Thyroid gland (tissue), 4 donors: ENCODE measurements at regions not wholly inside any gene's neighbourhood (a gene's known extent, or its start where the extent isn't known, plus 50 kb on each side); places are given as distances from the start of the nearest gene placed in this dataset.

Source experiments
- DNase-seq, 2 donors: peaks; one replicate each; pipeline ENCODE4 v3.0.0-alpha.2; 2019
- H3K27ac ChIP-seq, 3 donors: fragments of 200-600 bp; sonication (generic); 1 replicate in 2 of 3; 2 replicates in 1 of 3; pipeline ENCODE4 v1.5.1; 2016 to 2019; ENCODE audit warnings: mild to moderate bottlenecking in 1 of 3, moderate library complexity in 1 of 3
- H3K27me3 ChIP-seq: fragments of 200-600 bp; sonication (generic); one replicate; pipeline ENCODE4 v1.5.1; 2019
- H3K36me3 ChIP-seq, 2 donors: fragments of 200-600 bp; sonication (generic); one replicate each; pipeline ENCODE4 v1.5.1; 2016 to 2019
- H3K4me1 ChIP-seq, 2 donors: fragments of 200-600 bp; sonication (generic); one replicate each; pipeline ENCODE4 v1.5.1; 2017 to 2019
- H3K4me3 ChIP-seq, 3 donors: fragments of 200-600 bp; sonication (generic); replicated peaks in 1 of 3; 1 replicate in 2 of 3; 2 replicates in 1 of 3; pipeline ENCODE4 v1.5.1; 2016; ENCODE audit warnings: mild to moderate bottlenecking in 1 of 3
- H3K9me3 ChIP-seq: fragments of 200-600 bp; sonication (generic); one replicate; pipeline ENCODE4 v1.5.1; 2017
- CTCF ChIP-seq, 6 experiments: fragments of 200-600 bp in 3 of 6; fragments of 450-650 bp in 3 of 6; sonication (generic) in 3 of 6; IDR thresholded peaks; one replicate each; pipeline ENCODE4 v1.5.1; 2016 to 2019; ENCODE audit warnings: antibody characterized with exemption in 6 of 6, mild to moderate bottlenecking in 2 of 6, inconsistent platforms in 1 of 6, moderate library complexity in 1 of 6
- POLR2A ChIP-seq, 2 donors: fragments of 450-650 bp; IDR thresholded peaks; one replicate each; pipeline ENCODE4 v1.6.1; 2017; ENCODE audit warnings: antibody characterized with exemption in 2 of 2, mild to moderate bottlenecking in 2 of 2, moderate library complexity in 1 of 2
- WGBS, 2 donors: methylation state at CpG; one replicate each; pipeline ENCODE4 v1.1.5; 2017; 5-methylcytosine and 5-hydroxymethylcytosine counted together
- intact Hi-C: fragments of 100-400 bp; cut with DNase I; formaldehyde crosslinking; loops from one replicate; pipeline ENCODE4 v1.15.1; 2023

GRCh38 chr15:70213794-70214193 is 116.1 kb upstream of the TLE3 start:
- no peak for TF ChIP-seq POLR2A (IDR thresholded peaks at IDR 0.05)
- TF ChIP-seq CTCF (IDR thresholded peaks at IDR 0.05): no peak
- 97% methylated on average over 7 of the region's 7 CpGs for WGBS, 2 donors
- H3K36me3 ChIP-seq: no peaks in the 10 kb centered on the region
- peaks cover 39 to 42% of the 10 kb centered on the region in 2 donors for H3K4me1 ChIP-seq
- intact Hi-C loops: loop anchor here (5.0 to 10.0 kb wide), 2 partner anchors 79 to 119 kb away; partner anchors contain the start of gene TLE3
- no peaks in the 10 kb centered on the region for H3K9me3 ChIP-seq
- peak overlapping the region in 1 of 3 donors; percentile 43 for H3K27ac ChIP-seq
- no peak overlapping the region for H3K4me3 ChIP-seq
- DNase-seq: no peak
- no peaks in the 10 kb centered on the region for H3K27me3 ChIP-seq

GRCh38 chr15:70212963-70213315 is 115.2 kb upstream of the TLE3 start:
- Histone ChIP-seq H3K36me3 (no peaks in the 10 kb centered on the region), H3K4me1 (peaks cover 39 to 42% of the 10 kb centered on the region in 2 donors), H3K27ac (peak overlapping the region in 1 of 3 donors; percentile 74), H3K4me3 (no peak overlapping the region), H3K27me3 (no peaks in the 10 kb centered on the region), H3K9me3 (no peaks in the 10 kb centered on the region)
- DNase-seq: no peak
- intact Hi-C loops: loop anchor here (5.0 to 10.0 kb wide), 2 partner anchors 79 to 118 kb away; partner anchors contain the start of gene TLE3
- WGBS, 2 donors: 73 to 76% methylated on average over 10 of the region's 10 CpGs
- TF ChIP-seq POLR2A (IDR thresholded peaks at IDR 0.05): no peak
- no peak for TF ChIP-seq CTCF (IDR thresholded peaks at IDR 0.05)

DNA sequence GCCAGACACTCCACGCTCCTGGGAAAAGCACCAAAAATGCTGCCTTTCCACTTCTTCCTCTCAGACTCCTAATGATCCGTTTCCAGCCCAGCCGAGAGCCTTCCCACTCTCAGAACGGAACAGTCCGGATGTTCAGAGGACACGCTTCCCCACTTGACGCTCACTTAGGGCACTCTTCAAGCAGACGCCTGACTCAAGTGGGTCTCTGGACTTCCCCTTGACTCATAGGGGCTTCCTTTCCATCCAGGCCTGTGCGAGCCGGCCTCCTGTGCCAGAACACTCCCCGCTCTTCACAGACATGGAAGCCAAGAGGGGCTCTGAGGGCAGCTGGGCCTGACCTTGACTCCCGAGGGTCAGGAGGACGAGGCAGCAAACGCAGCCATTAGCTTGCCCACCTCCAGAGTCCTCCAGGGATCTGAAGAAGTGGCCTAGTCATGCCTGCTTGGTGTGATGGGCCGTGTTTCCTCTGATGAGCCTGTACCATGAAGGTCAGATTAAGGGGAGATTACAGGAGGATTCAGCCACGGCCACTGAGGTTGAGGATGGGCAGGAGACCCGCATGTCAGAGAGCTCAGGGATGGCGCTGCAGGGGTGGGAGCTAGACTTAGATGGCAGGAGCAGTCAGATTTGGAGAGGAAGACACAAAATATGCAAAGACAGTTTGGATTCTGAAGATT is 114.7 kb upstream of the TLE3 start:
- TF ChIP-seq POLR2A (IDR thresholded peaks at IDR 0.05) (no peak), CTCF (IDR thresholded peaks at IDR 0.05) (no peak)
- 27 to 28% methylated on average over 15 to 18 of the region's 18 CpGs for WGBS, 2 donors
- H3K9me3 ChIP-seq: no peaks in the 10 kb centered on the region
- intact Hi-C loops: loop anchor here (5.0 to 10.0 kb wide), 2 partner anchors 80 to 118 kb away; partner anchors contain the start of gene TLE3
- no peak overlapping the region for H3K4me3 ChIP-seq
- H3K27ac ChIP-seq: peak overlapping the region in 1 of 3 donors; percentile 74
- no peaks in the 10 kb centered on the region for H3K36me3 ChIP-seq
- peaks cover 39 to 42% of the 10 kb centered on the region in 2 donors for H3K4me1 ChIP-seq
- no peaks in the 10 kb centered on the region for H3K27me3 ChIP-seq
- DNase-seq: peak; percentile 96

DNA sequence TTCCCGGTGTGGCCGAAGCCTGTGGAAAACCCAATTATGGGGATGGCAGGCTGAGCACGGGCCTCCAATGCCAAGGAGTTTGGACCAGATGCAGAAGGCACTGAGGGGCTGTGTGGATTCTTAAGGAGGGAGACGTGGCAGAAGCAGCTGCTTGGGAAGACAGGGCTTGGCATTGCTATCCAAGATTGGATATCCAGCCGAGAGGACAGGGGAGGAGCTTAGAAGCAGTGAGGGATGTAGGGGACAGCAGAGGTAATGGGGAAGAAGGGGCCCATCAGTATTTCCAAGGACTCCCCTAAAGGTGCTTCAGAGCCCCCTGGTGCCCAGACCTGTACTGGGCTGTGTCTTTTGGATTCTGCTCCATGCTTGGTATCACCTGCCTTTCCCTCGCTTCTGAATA is 112.8 kb upstream of the TLE3 start:
- 90 to 96% methylated on average over 6 of the region's 6 CpGs for WGBS, 2 donors
- TF ChIP-seq POLR2A (IDR thresholded peaks at IDR 0.05) (no peak), CTCF (IDR thresholded peaks at IDR 0.05) (no peak)
- H3K4me1 ChIP-seq: peaks cover 37 to 40% of the 10 kb centered on the region in 2 donors
- H3K27me3 ChIP-seq: no peaks in the 10 kb centered on the region
- no peak overlapping the region for H3K4me3 ChIP-seq
- intact Hi-C loops: loop anchor here (5.0 to 10.0 kb wide), 2 partner anchors 82 to 116 kb away; partner anchors contain the start of gene TLE3
- no peaks in the 10 kb centered on the region for H3K9me3 ChIP-seq
- no peak for DNase-seq
- H3K36me3 ChIP-seq: no peaks in the 10 kb centered on the region
- H3K27ac ChIP-seq: no peak overlapping the region

DNA sequence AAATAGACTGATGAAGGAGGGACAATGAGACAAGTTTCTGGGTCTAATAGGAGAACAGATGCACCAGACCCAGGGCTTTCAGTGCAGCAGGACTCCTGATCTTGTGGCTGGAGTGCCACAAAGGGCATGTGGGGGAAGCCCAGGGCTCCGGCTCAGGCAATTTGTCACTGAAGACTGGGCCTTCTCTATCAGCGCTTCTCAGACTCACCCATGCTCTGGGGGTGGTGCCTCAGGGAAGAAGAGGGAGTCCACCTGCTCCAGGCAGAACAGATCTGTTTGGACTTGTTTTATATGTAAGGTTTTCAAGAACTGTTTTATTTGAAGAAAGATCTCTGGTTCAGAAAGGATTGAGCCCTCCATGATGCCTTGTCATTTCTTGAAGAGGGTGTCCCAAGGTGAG is 112.4 kb upstream of the TLE3 start:
- intact Hi-C loops: loop anchor here (5.0 to 10.0 kb wide), 2 partner anchors 82 to 115 kb away; partner anchors contain the start of gene TLE3
- H3K36me3 ChIP-seq: no peaks in the 10 kb centered on the region
- H3K4me3 ChIP-seq: no peak overlapping the region
- no peaks in the 10 kb centered on the region for H3K9me3 ChIP-seq
- no peak for DNase-seq
- TF ChIP-seq CTCF (IDR thresholded peaks at IDR 0.05) (no peak), POLR2A (IDR thresholded peaks at IDR 0.05) (no peak)
- no peak overlapping the region for H3K27ac ChIP-seq
- H3K4me1 ChIP-seq: peaks cover 33 to 35% of the 10 kb centered on the region in 2 donors
- no peaks in the 10 kb centered on the region for H3K27me3 ChIP-seq
- WGBS, 2 donors: 91 to 97% methylated on average over 2 of the region's 2 CpGs
